ENCODE measurements at regions not wholly inside any gene's neighbourhood (a gene's known extent, or its start where the extent isn't known, plus 50 kb on each side); places are given as distances from the start of the nearest gene placed in this dataset.

DNA sequence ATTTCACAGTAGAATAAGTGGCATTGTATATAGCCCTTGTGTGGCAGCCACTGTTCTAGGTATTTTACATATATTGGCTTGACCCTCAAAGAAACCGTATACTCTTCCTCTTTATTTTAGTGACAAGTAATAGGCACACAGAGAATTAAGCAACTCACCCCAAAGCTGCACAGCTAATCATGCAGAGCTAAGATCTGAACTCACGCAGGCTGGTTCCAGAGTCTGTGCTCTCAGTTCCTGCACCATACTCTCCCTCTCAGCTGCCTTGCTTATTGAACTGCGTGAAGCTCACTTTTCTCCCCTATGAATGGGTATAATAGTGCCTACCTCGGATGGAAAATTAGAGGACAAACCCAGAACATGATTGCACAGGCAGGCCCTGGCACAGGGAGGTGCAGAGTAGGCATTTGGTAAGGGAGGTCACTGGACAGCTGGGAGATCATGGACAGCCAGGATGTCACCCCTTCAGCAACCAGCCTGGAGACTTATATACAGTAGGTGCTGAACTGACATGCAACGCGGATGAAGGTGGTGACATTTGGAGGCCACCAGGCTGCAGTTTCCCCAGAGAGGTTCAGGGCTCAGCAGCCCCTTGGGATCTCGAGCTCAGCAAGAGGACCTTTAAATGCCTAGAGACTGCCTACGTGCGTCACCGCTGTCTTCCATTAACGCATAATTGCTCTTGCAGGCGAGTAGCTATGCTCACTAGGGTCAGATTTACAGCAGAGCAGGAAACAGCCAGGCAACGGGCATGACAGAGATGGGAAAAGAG lies 78.4 kb upstream of the TP53I11 start:
- TF ChIP-seq POLR2AphosphoS5 (IDR thresholded peaks at IDR 0.05; ENCODE audit: low read depth, low read length) (no peak), TAF1 (IDR thresholded peaks at IDR 0.05; ENCODE audit: borderline replicate concordance, insufficient read depth, low read length) (no peak), FOXP2 (optimal IDR thresholded peaks at IDR 0.05; ENCODE audit: borderline replicate concordance, extremely low read depth, extremely low read length, insufficient read depth) (no peak), SIN3A (IDR thresholded peaks at IDR 0.05; ENCODE audit: borderline replicate concordance, insufficient read depth, low read length) (no peak)
- TF ChIP-seq, protein P1, sequence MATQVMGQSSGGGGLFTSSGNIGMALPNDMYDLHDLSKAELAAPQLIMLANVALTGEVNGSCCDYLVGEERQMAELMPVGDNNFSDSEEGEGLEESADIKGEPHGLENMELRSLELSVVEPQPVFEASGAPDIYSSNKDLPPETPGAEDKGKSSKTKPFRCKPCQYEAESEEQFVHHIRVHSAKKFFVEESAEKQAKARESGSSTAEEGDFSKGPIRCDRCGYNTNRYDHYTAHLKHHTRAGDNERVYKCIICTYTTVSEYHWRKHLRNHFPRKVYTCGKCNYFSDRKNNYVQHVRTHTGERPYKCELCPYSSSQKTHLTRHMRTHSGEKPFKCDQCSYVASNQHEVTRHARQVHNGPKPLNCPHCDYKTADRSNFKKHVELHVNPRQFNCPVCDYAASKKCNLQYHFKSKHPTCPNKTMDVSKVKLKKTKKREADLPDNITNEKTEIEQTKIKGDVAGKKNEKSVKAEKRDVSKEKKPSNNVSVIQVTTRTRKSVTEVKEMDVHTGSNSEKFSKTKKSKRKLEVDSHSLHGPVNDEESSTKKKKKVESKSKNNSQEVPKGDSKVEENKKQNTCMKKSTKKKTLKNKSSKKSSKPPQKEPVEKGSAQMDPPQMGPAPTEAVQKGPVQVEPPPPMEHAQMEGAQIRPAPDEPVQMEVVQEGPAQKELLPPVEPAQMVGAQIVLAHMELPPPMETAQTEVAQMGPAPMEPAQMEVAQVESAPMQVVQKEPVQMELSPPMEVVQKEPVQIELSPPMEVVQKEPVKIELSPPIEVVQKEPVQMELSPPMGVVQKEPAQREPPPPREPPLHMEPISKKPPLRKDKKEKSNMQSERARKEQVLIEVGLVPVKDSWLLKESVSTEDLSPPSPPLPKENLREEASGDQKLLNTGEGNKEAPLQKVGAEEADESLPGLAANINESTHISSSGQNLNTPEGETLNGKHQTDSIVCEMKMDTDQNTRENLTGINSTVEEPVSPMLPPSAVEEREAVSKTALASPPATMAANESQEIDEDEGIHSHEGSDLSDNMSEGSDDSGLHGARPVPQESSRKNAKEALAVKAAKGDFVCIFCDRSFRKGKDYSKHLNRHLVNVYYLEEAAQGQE (IDR thresholded peaks at IDR 0.05; ENCODE audit: insufficient read depth in 1 of 2, low read depth in 2 of 2, low read length in 2 of 2), result no peak

Data from PFSK-1 (cell line).